Natural killer cell (primary cell): ENCODE measurements at regions not wholly inside any gene's neighbourhood (a gene's known extent, or its start where the extent isn't known, plus 50 kb on each side); places are given as distances from the start of the nearest gene placed in this dataset.

Experiments
- ATAC-seq, 3 donors: fragments of 150-1000 bp in 2 of 3; fragments of 200-7000 bp in 1 of 3; cut with Tn5 transposase; 1 replicate in 1 of 3; 2 replicates in 2 of 3; pipeline ENCODE4 v1.10.0; 2021; ENCODE audit warnings: mild to moderate bottlenecking in 2 of 3, moderate library complexity in 2 of 3
- DNase-seq, 2 donors: peaks; one replicate each; pipeline versions ENCODE4 v3.0.0 to v3.0.0-alpha.2; 2013 to 2021; ENCODE audit warnings: mixed read lengths in 1 of 2
- H3K27ac ChIP-seq: one replicate; pipeline ENCODE4 v1.5.1; 2013; ENCODE audit warnings: mild to moderate bottlenecking, low read length
- H3K27me3 ChIP-seq: one replicate; pipeline ENCODE4 v1.6.1; 2013; ENCODE audit warnings: low read length; ENCODE audit not compliant: control insufficient read depth, insufficient read depth
- H3K36me3 ChIP-seq: one replicate; pipeline ENCODE4 v1.6.1; 2013; ENCODE audit warnings: low read length; ENCODE audit not compliant: control insufficient read depth, insufficient read depth
- H3K4me1 ChIP-seq: one replicate; pipeline ENCODE4 v1.6.1; 2013; ENCODE audit warnings: low read length; ENCODE audit not compliant: control insufficient read depth, insufficient read depth
- H3K4me3 ChIP-seq: one replicate; pipeline ENCODE4 v1.5.1; 2013; ENCODE audit warnings: low read length
- H3K9me3 ChIP-seq: one replicate; pipeline ENCODE4 v1.6.1; 2013; ENCODE audit warnings: low read length; ENCODE audit not compliant: control insufficient read depth, insufficient read depth
- H3K27ac Mint-ChIP-seq, 2 donors: one replicate each; pipeline ENCODE4 v1.8.0; 2022; ENCODE audit warnings: mild to moderate bottlenecking in 2 of 2, mixed read lengths in 2 of 2, moderate library complexity in 1 of 2
- H3K27me3 Mint-ChIP-seq, 2 donors: one replicate each; pipeline ENCODE4 v1.8.0; 2022; ENCODE audit warnings: low read depth in 2 of 2, mixed read lengths in 2 of 2
- H3K36me3 Mint-ChIP-seq: one replicate; pipeline ENCODE4 v1.8.0; 2022; ENCODE audit warnings: mixed read lengths
- H3K4me1 Mint-ChIP-seq, 2 donors: one replicate each; pipeline ENCODE4 v1.8.0; 2022; ENCODE audit warnings: mixed read lengths in 2 of 2
- H3K4me3 Mint-ChIP-seq: one replicate; pipeline ENCODE4 v1.8.0; 2022; ENCODE audit warnings: mild to moderate bottlenecking, moderate library complexity, mixed read lengths
- H3K9me3 Mint-ChIP-seq, 2 donors: one replicate each; pipeline ENCODE4 v1.8.0; 2022; ENCODE audit warnings: mixed read lengths in 2 of 2
- CTCF ChIP-seq: fragments of 200-600 bp; IDR thresholded peaks from one replicate; pipeline ENCODE4 v1.8.0; 2022; ENCODE audit warnings: antibody characterized with exemption
- WGBS: methylation state at CpG from one replicate; pipeline ENCODE4 v1.1.7; 2013; ENCODE audit warnings: missing lambda C conversion rate; ENCODE audit not compliant: insufficient coverage; 5-methylcytosine and 5-hydroxymethylcytosine counted together
- intact Hi-C: fragments of 100-400 bp; cut with micrococcal nuclease; formaldehyde crosslinking; loops from one replicate; pipeline ENCODE4 v1.14.2; 2022

GRCh38 chr4:79017481-79017880 is 78.2 kb upstream of the PAQR3 start:
- Histone ChIP-seq H3K27ac (no peak overlapping the region), H3K4me1 (no peaks in the 10 kb centered on the region), H3K27me3 (no peaks in the 10 kb centered on the region), H3K4me3 (no peak overlapping the region), H3K9me3 (no peaks in the 10 kb centered on the region), H3K36me3 (no peaks in the 10 kb centered on the region)
- Mint-ChIP-seq H3K27ac (no peak overlapping the region), H3K27me3 (no peaks in the 10 kb centered on the region), H3K4me1 (no peaks in the 10 kb centered on the region), H3K36me3 (no peaks in the 10 kb centered on the region), H3K9me3 (peaks cover 4 to 6% of the 10 kb centered on the region in 2 donors), H3K4me3 (no peak overlapping the region)
- no peak for TF ChIP-seq CTCF
- WGBS: no CpG with 5 or more reads among the region's 1 CpG
- ATAC-seq (no peak), DNase-seq (no peak)
- intact Hi-C loops: no loop called here

- intact Hi-C loops: no loop called here
- ATAC-seq: no peak
- no peak overlapping the region for H3K27ac Mint-ChIP-seq
Measured at GRCh38 chr4:79016878-79017277, 77.6 kb upstream of the PAQR3 start.

GRCh38 chr4:79015411-79015810 is 76.2 kb upstream of the PAQR3 start:
- no peaks in the 10 kb centered on the region for H3K27me3 Mint-ChIP-seq
- intact Hi-C loops: no loop called here

More at GRCh38 chr4:79016878-79017277, 77.6 kb upstream of the PAQR3 start:
- no peaks in the 10 kb centered on the region for H3K27me3 ChIP-seq
- H3K4me3 Mint-ChIP-seq: no peak overlapping the region
- peaks cover 4 to 6% of the 10 kb centered on the region in 2 donors for H3K9me3 Mint-ChIP-seq
- H3K4me1 Mint-ChIP-seq: no peaks in the 10 kb centered on the region
- no peak for TF ChIP-seq CTCF
- H3K4me3 ChIP-seq: no peak overlapping the region
- no peaks in the 10 kb centered on the region for H3K4me1 ChIP-seq
- no peaks in the 10 kb centered on the region for H3K36me3 ChIP-seq
- no peak for DNase-seq
- H3K36me3 Mint-ChIP-seq: no peaks in the 10 kb centered on the region
- no peaks in the 10 kb centered on the region for H3K9me3 ChIP-seq
- no peak overlapping the region for H3K27ac ChIP-seq
- WGBS: 88% methylated on average over 3 of the region's 3 CpGs
- H3K27me3 Mint-ChIP-seq: no peaks in the 10 kb centered on the region

More at GRCh38 chr4:79015411-79015810, 76.2 kb upstream of the PAQR3 start:
- H3K4me3 ChIP-seq: no peak overlapping the region
- no peaks in the 10 kb centered on the region for H3K27me3 ChIP-seq
- no peak overlapping the region for H3K4me3 Mint-ChIP-seq
- no peaks in the 10 kb centered on the region for H3K36me3 ChIP-seq
- ATAC-seq (no peak), DNase-seq (no peak)
- no peaks in the 10 kb centered on the region for H3K4me1 Mint-ChIP-seq
- H3K27ac Mint-ChIP-seq: no peak overlapping the region
- WGBS: 86% methylated on average over 2 of the region's 2 CpGs
- TF ChIP-seq CTCF: no peak
- no peaks in the 10 kb centered on the region for H3K36me3 Mint-ChIP-seq
- no peaks in the 10 kb centered on the region for H3K4me1 ChIP-seq
- peaks cover 0 to 4% of the 10 kb centered on the region in 2 donors for H3K9me3 Mint-ChIP-seq
- no peak overlapping the region for H3K27ac ChIP-seq
- H3K9me3 ChIP-seq: no peaks in the 10 kb centered on the region
